HG02623 (cell line): ENCODE measurements at regions not wholly inside any gene's neighbourhood (a gene's known extent, or its start where the extent isn't known, plus 50 kb on each side); places are given as distances from the start of the nearest gene placed in this dataset.

Source experiments
- ATAC-seq: cut with Tn5 transposase; IDR thresholded peaks from one replicate; pipeline ENCODE4 v1.9.1; 2021; ENCODE audit warnings: moderate library complexity; ENCODE audit not compliant: unreplicated experiment

GRCh38 chr2:59630789-59631188 is 922.7 kb downstream of the BCL11A start:
- no peak for ATAC-seq

DNA sequence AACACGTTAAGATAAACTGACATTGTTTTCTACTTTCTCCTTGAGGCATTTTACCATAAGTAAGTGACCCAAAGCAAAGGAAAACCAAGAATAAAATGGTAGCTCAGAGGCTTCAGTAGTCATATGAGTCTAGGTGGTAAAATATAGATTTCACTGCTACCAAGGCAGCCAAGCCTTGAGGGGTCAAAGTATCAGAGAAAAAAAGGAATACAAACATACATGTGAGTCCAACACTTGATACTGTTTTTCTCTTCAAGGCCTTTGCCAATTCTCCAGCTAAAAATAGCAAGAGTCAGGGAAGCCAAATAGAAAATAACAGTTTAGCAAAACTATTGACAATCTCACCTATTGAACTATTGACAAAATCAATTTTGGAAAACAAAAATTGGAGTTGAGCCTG is 925.9 kb downstream of the BCL11A start:
- ATAC-seq = no peak

DNA sequence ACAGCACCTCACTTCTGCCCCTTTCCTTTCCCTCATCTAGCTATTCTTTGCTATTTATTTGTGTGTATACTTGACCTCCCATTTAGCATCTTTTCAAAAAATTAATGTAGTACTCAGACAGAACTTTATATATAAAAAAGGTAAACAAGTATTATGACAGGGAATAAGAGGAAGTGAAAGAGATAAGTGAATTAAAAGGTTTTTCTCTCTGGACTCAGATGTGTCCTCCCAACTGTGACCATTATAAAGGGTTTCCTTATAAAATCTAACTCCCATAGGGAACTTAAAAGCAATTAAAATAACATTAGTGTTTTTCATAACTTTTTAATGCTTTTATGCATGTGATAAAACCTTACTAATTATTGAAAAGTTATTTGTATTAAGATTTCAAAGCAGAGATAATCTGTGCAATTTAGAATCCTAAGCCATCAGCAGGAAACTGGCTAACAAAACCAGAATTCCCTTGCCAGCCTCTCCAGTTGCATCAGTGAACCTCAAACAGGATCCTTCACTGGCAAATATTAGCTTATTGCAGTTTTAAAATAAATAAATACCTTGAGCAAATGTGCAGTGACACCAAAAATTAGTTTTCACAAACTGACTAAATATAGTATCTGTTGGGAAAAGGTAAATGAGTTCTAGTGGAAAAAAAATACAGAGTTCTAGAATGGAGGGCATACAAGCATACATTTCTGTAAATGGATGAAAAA is 930.7 kb downstream of the BCL11A start:
- no peak for ATAC-seq

GRCh38 chr2:59604123-59604522 is 949.3 kb downstream of the BCL11A start:
- no peak for ATAC-seq

- ATAC-seq = peak; percentile 61
Measured at GRCh38 chr2:59594671-59595222, 958.7 kb downstream of the BCL11A start.

DNA sequence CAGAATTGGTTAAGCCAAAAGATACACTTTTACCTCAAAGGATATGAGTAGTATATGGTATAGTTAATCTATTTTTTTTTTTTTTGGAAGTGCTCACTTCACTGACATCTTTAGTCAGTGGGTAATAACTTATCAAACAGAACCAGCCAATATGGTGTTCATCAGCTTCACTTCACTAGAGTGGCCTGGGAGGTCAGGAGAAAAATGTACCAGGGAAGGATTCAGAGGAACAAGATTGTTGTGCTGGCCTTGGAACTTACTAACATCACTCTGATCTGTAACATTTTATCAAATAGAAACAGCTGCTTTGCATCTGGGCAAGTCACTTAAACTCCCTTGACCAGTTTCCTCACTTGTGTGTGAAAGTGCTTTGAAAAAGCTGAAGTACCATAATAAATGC is 962.7 kb downstream of the BCL11A start:
- ATAC-seq = no peak

DNA sequence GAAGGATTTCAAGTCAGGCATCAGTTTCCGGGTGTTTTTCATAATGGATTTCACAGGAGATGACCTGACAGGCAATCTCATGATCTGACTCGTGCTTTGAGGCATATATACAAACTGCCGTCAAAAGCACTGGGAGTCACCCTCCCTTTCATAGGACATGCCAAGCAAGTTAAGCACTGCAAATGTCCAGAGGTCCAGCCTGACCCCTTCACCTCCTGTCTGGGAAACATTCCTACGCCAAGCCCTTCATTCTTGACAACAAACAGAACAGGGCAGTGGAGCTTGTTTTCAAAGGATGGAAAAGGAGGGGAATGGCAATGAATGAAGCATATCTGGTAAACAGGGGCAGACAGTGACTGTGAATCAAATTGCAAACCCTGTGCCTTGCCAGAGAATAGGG is 963.6 kb downstream of the BCL11A start:
- no peak for ATAC-seq

DNA sequence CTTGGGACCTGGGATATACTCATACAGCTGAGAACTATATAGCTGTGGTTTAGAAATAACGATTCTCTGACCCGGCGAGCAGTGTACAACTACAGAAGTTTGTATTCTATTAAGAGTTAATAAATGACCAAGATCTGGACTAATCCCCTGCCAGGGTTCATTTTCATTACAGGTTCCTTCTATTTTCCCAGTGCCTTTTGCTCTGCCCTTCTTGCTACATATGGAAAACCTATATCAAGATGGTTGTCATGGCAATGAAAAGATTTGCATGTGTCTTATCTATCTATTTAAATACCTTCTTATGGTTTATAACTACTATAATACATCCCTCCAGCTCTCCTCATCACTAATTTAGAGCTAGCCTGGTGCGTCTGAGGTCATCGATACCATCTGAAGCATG is 965.2 kb downstream of the BCL11A start:
- no peak for ATAC-seq

DNA sequence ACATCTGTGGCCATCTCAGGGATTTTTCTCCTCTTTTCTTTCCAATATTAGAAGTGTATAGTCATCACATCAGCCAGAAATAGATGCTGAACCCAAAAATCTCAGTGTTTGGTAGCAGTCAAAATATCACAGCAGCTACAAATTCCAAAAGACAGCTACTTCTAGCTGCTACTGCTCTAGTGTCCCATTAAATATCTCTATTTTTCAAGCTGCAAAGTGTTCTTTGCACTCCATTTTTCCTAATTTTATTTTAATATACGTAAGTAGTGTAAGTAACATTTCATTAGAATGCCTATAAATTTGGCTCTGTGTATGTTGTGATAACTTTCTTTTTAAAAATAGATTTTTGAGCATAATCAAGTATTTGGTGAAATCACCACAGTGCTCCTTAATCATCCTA is 967.3 kb downstream of the BCL11A start:
- ATAC-seq = no peak

DNA sequence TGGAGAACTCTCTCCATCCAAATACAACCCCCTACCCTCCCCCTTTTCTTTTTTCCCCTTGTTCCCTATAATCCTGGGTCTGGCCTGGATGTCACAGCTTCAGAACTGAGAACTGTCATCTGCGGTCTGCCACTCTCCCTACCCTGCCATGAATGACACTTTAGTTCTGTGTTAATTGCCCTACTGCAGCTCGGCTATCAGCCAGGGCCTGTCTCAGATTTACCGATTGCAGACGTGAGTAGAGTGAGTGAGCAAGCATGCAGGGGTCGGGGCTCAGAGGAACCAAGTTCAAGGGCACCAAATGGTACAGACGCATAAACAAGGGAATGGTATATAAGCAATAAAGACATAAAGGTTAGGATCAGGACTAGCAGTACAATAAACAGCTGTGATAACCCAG is 967.8 kb downstream of the BCL11A start:
- no peak for ATAC-seq

DNA sequence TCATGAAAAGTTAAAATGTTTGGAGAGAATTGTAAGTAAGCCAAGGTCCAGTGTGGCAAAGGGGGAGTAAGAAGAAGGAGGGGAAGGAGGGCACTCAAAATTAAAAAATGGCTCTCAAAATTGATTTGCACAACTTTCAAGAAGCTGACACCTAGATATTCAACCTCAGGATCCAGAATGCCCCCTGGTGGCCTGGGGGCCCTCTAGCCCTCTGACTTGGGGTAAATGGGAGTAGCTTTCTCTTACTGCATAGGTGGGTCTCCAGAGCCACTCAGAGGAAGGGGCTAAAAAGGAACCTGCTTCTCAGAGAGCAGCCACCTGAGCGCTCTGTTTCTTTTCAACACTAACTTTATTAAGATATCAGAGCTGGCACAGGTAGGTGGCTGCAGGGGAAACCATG is 968.5 kb downstream of the BCL11A start:
- no peak for ATAC-seq

DNA sequence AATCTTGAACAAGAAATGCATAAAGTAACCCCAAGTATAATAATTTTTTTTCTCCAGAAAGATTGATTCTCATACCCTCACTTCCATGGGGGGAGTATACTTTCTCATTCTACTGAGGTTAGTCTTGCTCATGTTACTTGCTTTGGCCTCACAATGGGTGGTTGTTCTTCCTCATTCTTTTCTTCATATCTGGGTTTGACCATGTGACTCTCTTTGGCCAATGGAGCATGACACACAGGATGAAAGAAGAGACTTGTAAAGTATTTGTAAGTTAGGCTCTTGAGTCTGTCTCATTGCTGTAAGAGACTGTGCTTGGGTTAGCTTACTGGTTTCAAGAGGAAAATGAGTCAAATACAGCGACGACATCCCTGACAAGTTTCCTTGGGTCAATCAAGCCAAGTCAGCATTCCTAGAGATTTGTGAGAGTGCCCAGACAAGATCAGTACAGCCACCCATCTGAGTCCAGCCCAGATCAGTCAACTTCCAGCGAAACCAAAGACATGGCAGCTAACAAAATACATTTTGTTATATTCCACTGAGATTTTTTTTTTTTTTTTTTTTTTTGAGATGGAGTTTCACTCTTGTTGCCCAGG is 970.2 kb downstream of the BCL11A start:
- no peak for ATAC-seq

DNA sequence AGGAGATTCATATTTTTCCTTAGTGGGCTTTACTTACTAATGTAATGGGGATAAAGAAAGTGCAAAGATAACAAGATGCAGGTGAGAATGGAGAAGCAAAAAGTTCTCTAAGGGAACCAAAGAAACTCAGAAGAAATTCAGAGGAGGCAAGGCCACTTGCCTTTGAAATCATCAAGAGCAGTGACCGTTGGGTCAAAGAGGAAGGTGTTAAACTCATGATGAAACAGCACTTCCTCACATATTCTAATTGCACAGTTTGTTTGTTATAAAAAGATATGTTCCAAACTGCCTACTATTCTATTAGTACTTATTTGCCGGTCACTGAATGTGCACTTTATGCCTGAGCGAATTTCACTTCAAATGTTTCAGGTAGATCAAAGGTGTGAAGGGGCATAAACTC is 975.1 kb downstream of the BCL11A start:
- ATAC-seq = no peak

GRCh38 chr2:59575191-59575590 is 978.3 kb downstream of the BCL11A start:
- ATAC-seq = no peak

DNA sequence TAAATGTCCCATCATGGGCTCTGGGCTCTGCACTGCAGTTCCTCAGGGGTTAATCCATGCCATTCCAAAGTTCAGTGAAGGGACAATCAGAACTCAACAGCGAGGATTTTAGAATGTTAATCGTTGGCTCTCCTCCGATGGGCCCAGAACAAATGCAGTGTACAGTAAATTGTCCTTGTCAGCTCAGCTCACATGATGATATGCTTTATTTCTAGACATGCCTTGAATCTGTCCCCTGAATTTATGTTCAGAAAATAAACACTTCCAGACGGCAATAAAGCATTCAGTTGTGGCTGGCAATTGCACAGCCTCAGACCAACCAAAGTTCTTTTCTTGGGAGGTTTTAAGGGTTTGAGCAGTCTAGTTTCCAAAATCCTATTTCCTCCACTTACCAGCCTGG is 981.2 kb downstream of the BCL11A start:
- no peak for ATAC-seq

GRCh38 chr2:59570818-59571217 is 982.6 kb downstream of the BCL11A start:
- no peak for ATAC-seq

DNA sequence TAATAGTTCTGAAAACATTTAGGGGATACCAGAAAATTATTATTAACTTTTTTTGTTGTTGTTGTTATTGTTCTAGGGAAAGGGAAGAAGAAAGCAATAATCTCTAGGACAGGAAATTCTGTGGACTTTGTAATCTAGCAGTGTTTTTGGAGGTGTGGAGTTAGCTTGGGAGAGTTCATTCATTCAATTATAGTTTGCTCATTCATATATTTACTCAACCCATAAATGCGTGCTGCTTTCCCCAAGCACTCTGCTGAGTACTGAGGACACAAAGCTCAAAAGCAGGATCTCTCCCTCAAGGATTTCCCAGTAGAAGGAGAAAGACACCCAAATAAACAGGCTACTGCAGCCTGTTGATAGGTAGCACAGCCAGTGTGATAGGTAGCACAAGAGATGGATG is 984.3 kb downstream of the BCL11A start:
- no peak for ATAC-seq

- no peak for ATAC-seq
Measured at GRCh38 chr2:59568461-59568860, 985.0 kb downstream of the BCL11A start.

- no peak for ATAC-seq
Measured at GRCh38 chr2:59567151-59567550, 986.3 kb downstream of the BCL11A start.

- ATAC-seq = no peak
Measured at GRCh38 chr2:59566739-59567138, 986.7 kb downstream of the BCL11A start.

DNA sequence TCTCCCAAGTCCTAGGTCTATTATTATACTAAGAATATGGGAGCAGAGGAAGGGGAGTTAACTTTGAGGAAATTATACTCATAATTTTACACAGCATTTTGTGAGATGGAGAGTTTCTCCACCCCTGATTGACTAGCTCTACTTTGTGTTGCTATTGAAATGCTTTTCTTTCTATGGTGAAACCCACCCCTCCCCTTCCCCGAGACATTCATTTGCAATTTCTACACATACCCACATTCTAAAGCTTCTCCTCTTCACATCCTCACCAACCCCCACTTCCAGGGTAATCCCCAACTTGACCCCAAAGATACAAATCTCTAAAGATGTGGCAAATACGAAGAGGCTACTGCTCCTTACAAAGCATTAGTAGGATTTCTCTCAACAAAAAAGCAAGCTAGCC is 992.2 kb downstream of the BCL11A start:
- no peak for ATAC-seq

DNA sequence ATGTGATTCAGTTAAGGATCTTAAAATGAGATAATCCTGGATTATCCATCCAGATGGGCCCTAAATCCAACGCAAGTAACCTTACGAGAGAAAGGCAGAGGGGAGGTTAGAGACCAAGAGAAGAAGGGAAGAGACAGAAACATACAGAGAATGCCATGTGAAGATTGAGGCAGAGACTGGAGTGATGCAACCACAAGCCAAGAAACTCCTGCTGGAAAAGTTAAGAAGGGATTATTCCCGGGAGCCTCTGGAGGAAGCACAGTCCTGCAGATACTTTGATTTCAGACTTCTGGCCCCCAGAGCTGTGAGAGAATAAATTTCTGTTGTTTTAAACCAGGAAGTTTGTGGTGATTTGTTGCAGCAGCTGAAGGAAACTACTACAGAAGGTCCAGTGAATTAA is 992.7 kb downstream of the BCL11A start:
- no peak for ATAC-seq

DNA sequence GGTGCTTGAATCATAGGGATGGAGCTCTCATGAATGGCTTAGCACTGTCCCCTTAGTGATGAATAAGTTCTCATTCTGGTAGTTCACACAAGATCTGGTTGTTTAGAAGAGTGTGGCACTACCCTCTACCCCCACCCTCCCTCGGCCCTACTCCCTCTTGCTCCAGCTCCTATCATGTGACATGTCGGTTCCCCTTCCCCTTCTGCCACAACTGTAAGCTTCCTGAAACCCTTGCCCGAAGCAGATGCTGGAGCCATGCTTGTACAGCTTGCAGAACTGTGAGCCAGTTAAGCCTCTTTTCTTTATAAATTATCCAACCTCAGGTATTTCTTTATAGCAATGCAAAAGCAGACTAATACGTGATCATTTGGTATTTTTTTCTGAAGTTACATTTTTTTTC is 1012.6 kb downstream of the BCL11A start:
- no peak for ATAC-seq
